Epidermal melanocyte (primary cell): ENCODE measurements at regions not wholly inside any gene's neighbourhood (a gene's known extent, or its start where the extent isn't known, plus 50 kb on each side); places are given as distances from the start of the nearest gene placed in this dataset.
A peak's percentile ranks its signal among the peaks of the same experiment; 100 is the strongest.

ENCODE experiments used
- DNase-seq: peaks from one replicate; pipeline ENCODE4 v3.0.0; 2011; ENCODE audit warnings: low spot score; ENCODE audit not compliant: insufficient read length

DNA sequence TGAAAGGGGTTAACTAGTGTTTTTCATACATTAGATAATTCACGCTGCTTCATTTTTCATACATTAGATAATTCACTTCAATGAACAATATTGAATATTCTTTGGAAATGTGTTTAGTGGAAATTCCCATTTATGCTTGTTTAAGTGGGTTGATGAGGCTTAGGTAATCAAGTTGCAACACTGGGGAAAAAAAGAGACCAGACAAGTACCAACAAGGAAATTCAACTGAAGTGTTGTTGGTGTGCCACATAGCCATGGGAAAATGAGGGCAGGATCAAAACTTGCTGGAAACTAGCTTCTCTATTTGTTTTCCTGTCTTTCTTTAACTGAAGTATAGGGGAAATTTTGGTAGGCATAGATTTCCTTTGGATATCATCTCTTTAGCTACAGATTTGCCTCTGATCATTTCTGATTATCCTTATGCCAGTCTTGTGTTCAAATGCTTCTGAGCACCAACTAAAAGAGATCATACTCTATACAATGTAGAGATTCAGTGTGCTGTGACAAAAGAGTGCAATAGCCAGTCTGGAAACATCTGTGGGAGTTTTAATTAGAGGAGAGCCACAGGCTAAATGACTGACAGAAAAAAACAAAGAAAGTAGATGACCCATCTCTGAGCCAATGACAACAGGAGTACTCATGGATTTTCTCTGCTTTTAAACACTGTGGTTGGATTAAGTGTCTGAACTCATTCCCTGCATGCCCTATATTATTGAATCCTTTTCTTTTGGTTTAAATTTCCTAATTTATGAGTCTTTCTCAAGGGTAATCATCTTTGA lies 67.6 kb upstream of the CTSC start:
- no peak for DNase-seq

DNA sequence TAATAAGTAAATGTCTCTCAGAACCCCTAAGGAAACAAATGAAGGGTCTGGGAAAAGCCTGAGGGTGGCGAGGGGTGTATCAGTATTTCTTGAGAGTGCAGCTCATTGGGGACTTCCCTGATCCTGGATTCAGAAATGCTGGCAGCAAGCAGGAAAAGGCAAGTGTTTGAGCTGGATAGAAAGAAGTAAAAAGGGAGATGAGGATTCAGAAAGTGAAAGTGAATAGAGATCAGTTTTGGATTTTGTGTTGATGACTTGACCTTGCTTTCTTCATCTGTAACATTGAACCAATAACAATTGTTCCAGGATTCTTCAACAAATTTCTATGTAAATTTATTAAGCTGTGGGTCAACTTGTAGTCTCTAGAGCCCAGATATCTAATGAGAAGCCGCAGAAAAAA lies 66.9 kb upstream of the CTSC start:
- DNase-seq, result no peak

DNA sequence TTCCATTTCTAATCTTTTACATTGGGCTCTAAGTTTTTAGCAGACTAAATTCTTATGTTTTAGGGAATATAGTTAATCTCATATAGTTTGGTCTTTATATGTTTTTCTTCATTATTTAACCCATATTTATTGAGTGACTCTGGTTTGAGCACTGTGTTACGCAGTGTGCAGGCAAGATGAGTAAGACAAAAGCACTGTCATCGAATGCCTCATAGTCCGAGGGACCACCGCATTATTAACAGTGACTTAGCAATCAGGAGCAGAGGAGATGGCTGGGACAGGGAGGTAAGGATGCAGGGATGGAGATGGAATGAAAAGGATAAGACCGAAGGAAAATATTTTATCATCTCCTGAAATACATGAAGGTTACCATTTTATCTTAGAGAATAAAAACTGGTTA lies 65.2 kb upstream of the CTSC start:
- DNase-seq, result no peak

DNA sequence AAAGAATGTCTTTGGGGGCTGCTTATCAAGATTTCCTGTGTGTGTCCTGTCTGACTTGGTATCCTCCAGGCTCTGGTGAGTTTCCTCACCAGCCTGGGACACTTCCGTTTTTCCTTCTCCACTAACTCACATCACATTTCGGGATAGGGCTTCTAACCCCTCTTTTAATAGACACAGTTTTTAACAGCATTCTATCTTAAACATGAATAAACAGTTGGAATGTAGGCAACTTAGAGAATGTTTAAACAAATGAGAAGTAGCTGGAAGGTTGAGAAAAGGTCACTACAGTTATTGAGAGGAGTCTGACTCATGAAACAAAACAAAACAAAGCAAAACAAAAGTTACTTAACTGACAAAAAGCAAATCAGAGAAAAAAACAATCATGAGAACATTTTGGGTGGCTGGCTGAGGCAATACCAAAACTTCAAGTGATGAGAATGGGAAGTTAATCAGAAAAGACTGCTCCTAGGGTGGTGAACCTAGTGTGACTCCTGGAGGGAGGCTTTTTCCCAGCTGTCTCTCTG lies 64.7 kb upstream of the CTSC start:
- no peak for DNase-seq

DNA sequence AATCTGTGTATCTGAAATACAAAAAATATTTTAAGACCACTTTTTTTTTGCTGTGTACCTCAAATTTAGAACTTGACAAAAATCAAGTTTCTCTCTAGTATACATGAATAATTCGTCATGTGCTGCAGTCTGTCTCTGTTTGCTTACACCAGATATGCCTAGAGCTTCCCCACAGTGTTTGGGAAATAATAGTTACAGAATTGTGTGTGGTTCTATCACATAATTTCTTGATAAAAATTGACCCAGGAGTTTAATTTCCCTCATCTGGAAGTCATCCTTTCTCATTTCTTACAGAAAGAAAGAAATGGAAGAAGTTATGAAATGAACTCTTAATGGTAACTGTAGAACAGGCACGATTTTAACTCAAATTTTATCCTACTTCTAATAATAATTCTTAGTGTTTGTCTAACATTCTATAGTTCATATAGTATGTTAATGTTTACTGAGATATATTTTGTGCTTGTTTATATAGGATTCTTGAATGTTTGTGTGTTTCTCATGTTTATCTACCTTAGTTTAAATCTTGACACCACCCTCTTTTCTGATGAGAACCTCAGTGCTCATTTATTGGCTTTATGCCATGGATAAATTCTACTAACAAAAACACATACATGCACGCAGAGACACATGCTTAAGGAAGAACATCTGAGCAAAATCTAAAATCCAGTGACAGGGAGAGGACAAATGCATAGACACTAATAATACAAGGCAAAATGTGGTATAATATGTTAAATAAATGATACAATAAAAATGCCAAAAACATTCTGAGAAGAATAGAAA lies 61.4 kb upstream of the CTSC start:
- no peak for DNase-seq

DNA sequence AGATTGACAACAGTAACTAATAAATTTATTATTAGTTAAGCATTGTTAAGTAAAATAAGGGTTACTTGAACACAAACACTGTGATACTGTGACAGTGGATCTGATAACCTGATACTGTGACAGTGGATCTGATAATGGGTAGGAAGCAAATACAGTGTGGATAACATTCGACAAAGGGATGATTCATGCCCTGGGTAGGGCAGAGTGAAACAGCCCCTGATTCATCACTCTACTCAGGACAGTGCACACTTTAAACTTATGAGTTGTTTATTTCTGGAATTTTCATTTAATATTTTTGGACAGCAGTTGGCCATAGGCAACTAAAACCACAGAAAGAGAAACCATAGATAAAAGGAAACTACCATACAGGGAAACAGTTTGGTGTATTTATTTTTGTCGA lies 60.8 kb upstream of the CTSC start:
- DNase-seq, result peak; percentile 21

DNA sequence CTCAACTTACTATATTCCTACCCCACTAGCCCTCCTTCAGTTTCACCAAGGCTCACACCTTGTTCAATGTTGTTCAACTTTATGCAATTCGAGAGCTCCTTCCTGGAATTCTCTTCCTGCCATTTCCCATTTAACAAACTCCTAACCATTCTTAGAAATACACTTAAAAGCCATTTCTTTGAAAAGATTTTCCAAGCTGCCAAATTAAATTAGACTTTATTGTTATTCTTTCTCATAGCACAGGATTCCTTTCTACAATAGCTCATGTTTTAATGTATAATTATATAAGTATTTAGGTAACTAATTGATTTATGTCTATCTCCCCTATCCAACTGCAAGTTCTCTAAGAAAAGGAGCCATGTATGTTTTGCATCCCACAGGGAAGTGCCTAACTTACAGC lies 52.7 kb upstream of the CTSC start:
- DNase-seq, result no peak

DNA sequence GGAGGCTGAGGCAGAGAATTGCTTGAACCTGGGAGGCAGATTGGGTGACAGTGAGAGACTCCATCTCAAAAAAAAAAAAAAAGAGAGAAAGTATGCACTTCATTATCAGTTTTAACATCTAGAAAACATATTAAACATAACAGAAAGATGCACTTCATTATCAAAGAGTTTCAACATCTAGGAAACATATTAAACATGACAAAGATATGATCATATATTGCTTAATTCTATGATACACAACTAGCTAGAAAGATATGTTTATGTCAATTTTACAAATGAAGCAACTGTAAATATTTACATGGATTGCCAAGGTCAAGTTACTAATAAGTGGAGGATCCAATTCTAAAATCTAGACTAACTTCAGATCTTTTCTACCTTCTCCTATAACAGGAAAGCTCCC lies 50.4 kb upstream of the CTSC start:
- DNase-seq, result no peak
